ENCODE measurements at regions not wholly inside any gene's neighbourhood (a gene's known extent, or its start where the extent isn't known, plus 50 kb on each side); places are given as distances from the start of the nearest gene placed in this dataset.

DNA sequence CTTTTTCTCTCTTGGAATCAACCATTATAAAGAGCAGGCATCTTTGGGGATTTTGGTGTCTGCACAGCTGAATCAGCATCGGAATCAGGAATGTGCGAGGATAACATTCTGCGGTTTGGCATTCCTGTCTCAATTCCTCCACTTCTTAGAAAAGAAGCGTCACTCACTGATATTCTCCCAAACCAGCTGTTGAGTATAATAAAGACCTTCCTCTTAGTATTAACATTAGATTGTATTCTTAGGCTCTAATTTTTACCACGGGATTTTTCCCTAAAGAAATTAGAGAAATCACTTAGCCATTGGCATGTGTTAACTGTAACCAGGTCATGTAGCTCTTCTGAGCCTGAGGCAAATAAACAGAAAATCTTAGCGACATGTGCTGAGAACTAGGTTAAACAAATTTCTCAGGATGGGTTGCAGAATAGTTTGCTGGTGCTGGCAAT, 128.7 kb downstream of the TMX1 start:
- POLR2A ChIA-PET = no interaction called here
- no TSS peak for BruUV-seq (replicated peaks)
- H3K9ac ChIP-seq (ENCODE audit: insufficient read depth, low read depth, low read length) = no peak overlapping the region
- FAIRE-seq (no peak), DNase-seq (ENCODE audit: low spot score) (no peak), ATAC-seq (no peak)
- intact Hi-C loops (cut with micrococcal nuclease; ENCODE audit: unreplicated experiment) = loop anchor here (1.0 kb wide), 1 partner anchor 412 kb away; no protein-coding TSS in a partner anchor
- H3K4me3 ChIP-seq (replicated peaks in 1 of 3; ENCODE audit: insufficient read depth in 1 of 3, low read depth in 2 of 3, low read length in 3 of 3) = no peak overlapping the region
- no peaks in the 10 kb centered on the region for H4K20me1 ChIP-seq (ENCODE audit: insufficient read depth, low read length)
- peaks cover 0 to 2% of the 10 kb centered on the region in 2 experiments; a peak in 2 of 5 replicates for H3K27me3 ChIP-seq (ENCODE audit: control insufficient read depth in 1 of 2, insufficient read depth in 2 of 2, low read length in 2 of 2)
- H3K79me2 ChIP-seq (ENCODE audit: insufficient read depth, low read length) = no peaks in the 10 kb centered on the region
- WGBS (ENCODE audit: low lambda C conversion rate) = 77% methylated on average over 6 of the region's 6 CpGs
- H3K4me1 ChIP-seq (ENCODE audit: insufficient read depth, low read length) = no peaks in the 10 kb centered on the region; the same call in 1 of the 2 replicates
- TF ChIP-seq RARA (CRISPR knock-in tag; IDR thresholded peaks at IDR 0.05) = no peak
- no peak for TF ChIP-seq NFE2 (CRISPR knock-in tag; IDR thresholded peaks at IDR 0.05)
- no peak for TF ChIP-seq ARNT (IDR thresholded peaks at IDR 0.05)
- TF ChIP-seq ZNF557 (CRISPR knock-in tag; IDR thresholded peaks at IDR 0.05) = no peak
- no peak for TF ChIP-seq RNF219 (CRISPR knock-in tag; IDR thresholded peaks at IDR 0.05)
- no peak for TF ChIP-seq ZNF260 (CRISPR knock-in tag; IDR thresholded peaks at IDR 0.05; ENCODE audit: borderline replicate concordance, low read depth)
- TF ChIP-seq HNF4G (IDR thresholded peaks at IDR 0.05; ENCODE audit: borderline replicate concordance, low read depth, low read length) = no peak
- TF ChIP-seq HNF4G (CRISPR knock-in tag; IDR thresholded peaks at IDR 0.05; ENCODE audit: borderline replicate concordance, low read depth) = no peak
- TF ChIP-seq ZFYVE20 (CRISPR knock-in tag; IDR thresholded peaks at IDR 0.05; ENCODE audit: borderline replicate concordance, low read depth) = no peak
- TF ChIP-seq, protein P1, sequence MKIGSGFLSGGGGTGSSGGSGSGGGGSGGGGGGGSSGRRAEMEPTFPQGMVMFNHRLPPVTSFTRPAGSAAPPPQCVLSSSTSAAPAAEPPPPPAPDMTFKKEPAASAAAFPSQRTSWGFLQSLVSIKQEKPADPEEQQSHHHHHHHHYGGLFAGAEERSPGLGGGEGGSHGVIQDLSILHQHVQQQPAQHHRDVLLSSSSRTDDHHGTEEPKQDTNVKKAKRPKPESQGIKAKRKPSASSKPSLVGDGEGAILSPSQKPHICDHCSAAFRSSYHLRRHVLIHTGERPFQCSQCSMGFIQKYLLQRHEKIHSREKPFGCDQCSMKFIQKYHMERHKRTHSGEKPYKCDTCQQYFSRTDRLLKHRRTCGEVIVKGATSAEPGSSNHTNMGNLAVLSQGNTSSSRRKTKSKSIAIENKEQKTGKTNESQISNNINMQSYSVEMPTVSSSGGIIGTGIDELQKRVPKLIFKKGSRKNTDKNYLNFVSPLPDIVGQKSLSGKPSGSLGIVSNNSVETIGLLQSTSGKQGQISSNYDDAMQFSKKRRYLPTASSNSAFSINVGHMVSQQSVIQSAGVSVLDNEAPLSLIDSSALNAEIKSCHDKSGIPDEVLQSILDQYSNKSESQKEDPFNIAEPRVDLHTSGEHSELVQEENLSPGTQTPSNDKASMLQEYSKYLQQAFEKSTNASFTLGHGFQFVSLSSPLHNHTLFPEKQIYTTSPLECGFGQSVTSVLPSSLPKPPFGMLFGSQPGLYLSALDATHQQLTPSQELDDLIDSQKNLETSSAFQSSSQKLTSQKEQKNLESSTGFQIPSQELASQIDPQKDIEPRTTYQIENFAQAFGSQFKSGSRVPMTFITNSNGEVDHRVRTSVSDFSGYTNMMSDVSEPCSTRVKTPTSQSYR (CRISPR knock-in tag; IDR thresholded peaks at IDR 0.05; ENCODE audit: borderline replicate concordance) = no peak
- TF ChIP-seq ZNF549 (CRISPR knock-in tag; IDR thresholded peaks at IDR 0.05) = no peak
- no peak for TF ChIP-seq RELA (CRISPR knock-in tag; IDR thresholded peaks at IDR 0.05)
- TF ChIP-seq CENPT (CRISPR knock-in tag; IDR thresholded peaks at IDR 0.05; ENCODE audit: low read depth) = no peak
- TF ChIP-seq AGO2 (optimal IDR thresholded peaks at IDR 0.05; ENCODE audit: low read depth, low read length) = no peak
- no peak for TF ChIP-seq SMARCC2 (IDR thresholded peaks at IDR 0.05)
- TF ChIP-seq MBNL3 (CRISPR knock-in tag; conservative IDR thresholded peaks at IDR 0.05) = no peak
- no peak for TF ChIP-seq ZNF724P (CRISPR knock-in tag; IDR thresholded peaks at IDR 0.05; ENCODE audit: borderline replicate concordance)
- in situ Hi-C loops (cut with HindIII; ENCODE audit: extremely low pct_ligation_motif_present, low pct_unique_long_range_greater_than_20kb) = no loop called here
- no peak overlapping the region for H2AFZ ChIP-seq (ENCODE audit: low read length)
- CTCF ChIA-PET (ENCODE audit: low intra/inter-chr PET ratio, low total read pairs) = no interaction called here
- H3K36me3 ChIP-seq (replicated peaks in 1 of 2; ENCODE audit: control insufficient read depth in 1 of 2, insufficient read depth in 2 of 2, low read length in 2 of 2) = no peaks in the 10 kb centered on the region
- no peak overlapping the region for H3K4me2 ChIP-seq (ENCODE audit: low read depth, low read length)
- no peak overlapping the region for H3K27ac ChIP-seq (ENCODE audit: extremely low read length, insufficient read depth, low read length)
- no peaks in the 10 kb centered on the region for H3K9me3 ChIP-seq (ENCODE audit: low read length)

Data from HepG2 (cell line).